ENCODE measurements at regions not wholly inside any gene's neighbourhood (a gene's known extent, or its start where the extent isn't known, plus 50 kb on each side); places are given as distances from the start of the nearest gene placed in this dataset.

GRCh38 chr3:31079689-31080088, 185.2 kb upstream of the GADL1 start:
- TF ChIP-seq CTCF (IDR thresholded peaks at IDR 0.05) = no peak
- no peak for TF ChIP-seq EZH2 (IDR thresholded peaks at IDR 0.05)
- no peak for TF ChIP-seq EZH2phosphoT487 (IDR thresholded peaks at IDR 0.05)

Data from neural progenitor cell (in vitro differentiated cells).